AG04450 (cell line): ENCODE measurements at regions not wholly inside any gene's neighbourhood (a gene's known extent, or its start where the extent isn't known, plus 50 kb on each side); places are given as distances from the start of the nearest gene placed in this dataset.

Experiments used
- CTCF ChIA-PET: fragments of 300-600, 350-600 bp; formaldehyde crosslinking; extraction: SDS; loops from one replicate; lab custom pipeline; 2022; ENCODE audit warnings: antibody characterized with exemption, inconsistent platforms; lab: Charles Lee
- POLR2A ChIA-PET: fragments of 350-600 bp; formaldehyde crosslinking; extraction: SDS; loops from one replicate; lab custom pipeline; 2021; ENCODE audit warnings: antibody characterized with exemption, inconsistent platforms; lab: Yijun Ruan, JAX
- DNase-seq: peaks from one replicate; pipeline ENCODE4 v3.0.0-alpha.2; 2011; ENCODE audit warnings: low read depth, low spot score
- H3K27ac ChIP-seq: one replicate; pipeline ENCODE4 v1.5.1; 2012; ENCODE audit warnings: low read depth, low read length, control low read depth
- H3K27me3 ChIP-seq: one replicate; pipeline ENCODE4 v1.6.0; 2012; ENCODE audit warnings: low read length; ENCODE audit not compliant: control insufficient read depth, insufficient read depth
- H3K4me3 ChIP-seq: 2 replicates; pipeline ENCODE4 v1.5.1; 2011; ENCODE audit warnings: mild to moderate bottlenecking, low read depth, low read length, control low read depth
- H3K9me3 ChIP-seq: 2 replicates; pipeline ENCODE4 v1.5.1; 2012; ENCODE audit warnings: low read length; ENCODE audit not compliant: control insufficient read depth, insufficient read depth
- CTCF ChIP-seq: IDR thresholded peaks from 2 replicates; pipeline ENCODE4 v1.5.1; 2011; ENCODE audit warnings: low read depth, low read length, control low read depth, inconsistent platforms

- Histone ChIP-seq H3K27me3 (no peaks in the 10 kb centered on the region), H3K9me3 (no peaks in the 10 kb centered on the region), H3K4me3 (no peak overlapping the region), H3K27ac (no peak overlapping the region)
- no peak for TF ChIP-seq CTCF
- CTCF ChIA-PET: no interaction called here
- POLR2A ChIA-PET: no interaction called here
- DNase-seq: no peak
These were observed 248.0 kb downstream of the TMEM182 start for GRCh38 chr2:103009871-103010270.

GRCh38 chr2:103010306-103010705 lies 248.5 kb downstream of the TMEM182 start:
- Histone ChIP-seq H3K27me3 (no peaks in the 10 kb centered on the region), H3K27ac (no peak overlapping the region), H3K4me3 (no peak overlapping the region), H3K9me3 (no peaks in the 10 kb centered on the region)
- CTCF ChIA-PET: no interaction called here
- TF ChIP-seq CTCF: no peak
- POLR2A ChIA-PET: no interaction called here
- DNase-seq: no peak

- no peak overlapping the region for H3K4me3 ChIP-seq
These were observed 248.9 kb downstream of the TMEM182 start for GRCh38 chr2:103010751-103011150.

GRCh38 chr2:103012590-103012989 lies 250.8 kb downstream of the TMEM182 start:
- POLR2A ChIA-PET: no interaction called here
- TF ChIP-seq CTCF: no peak
- Histone ChIP-seq H3K9me3 (no peaks in the 10 kb centered on the region), H3K4me3 (no peak overlapping the region), H3K27ac (no peak overlapping the region), H3K27me3 (no peaks in the 10 kb centered on the region)
- CTCF ChIA-PET: no interaction called here
- DNase-seq: no peak

More at GRCh38 chr2:103010751-103011150, 248.9 kb downstream of the TMEM182 start:
- H3K9me3 ChIP-seq: no peaks in the 10 kb centered on the region
- no peak for DNase-seq
- POLR2A ChIA-PET: no interaction called here
- TF ChIP-seq CTCF: no peak
- H3K27me3 ChIP-seq: no peaks in the 10 kb centered on the region
- CTCF ChIA-PET: no interaction called here
- H3K27ac ChIP-seq: no peak overlapping the region

- no peak for TF ChIP-seq CTCF
- Histone ChIP-seq H3K27me3 (no peaks in the 10 kb centered on the region), H3K27ac (no peak overlapping the region), H3K9me3 (0 out of 2 replicates have a peak, but pooled peaks cover 2% of the 10 kb centered on the region), H3K4me3 (no peak overlapping the region)
- DNase-seq: no peak
- ChIA-PET POLR2A (no interaction called here), CTCF (no interaction called here)
These were observed 263.2 kb downstream of the TMEM182 start for GRCh38 chr2:103025056-103025455.
